ENCODE measurements at regions not wholly inside any gene's neighbourhood (a gene's known extent, or its start where the extent isn't known, plus 50 kb on each side); places are given as distances from the start of the nearest gene placed in this dataset.
A peak's percentile ranks its signal among the peaks of the same experiment; 100 is the strongest.
"Not testable (repeated sequence)": the region's sequence is repeated elsewhere in the genome, so short reads cannot be mapped to it uniquely, and the experiment has no call there.

DNA sequence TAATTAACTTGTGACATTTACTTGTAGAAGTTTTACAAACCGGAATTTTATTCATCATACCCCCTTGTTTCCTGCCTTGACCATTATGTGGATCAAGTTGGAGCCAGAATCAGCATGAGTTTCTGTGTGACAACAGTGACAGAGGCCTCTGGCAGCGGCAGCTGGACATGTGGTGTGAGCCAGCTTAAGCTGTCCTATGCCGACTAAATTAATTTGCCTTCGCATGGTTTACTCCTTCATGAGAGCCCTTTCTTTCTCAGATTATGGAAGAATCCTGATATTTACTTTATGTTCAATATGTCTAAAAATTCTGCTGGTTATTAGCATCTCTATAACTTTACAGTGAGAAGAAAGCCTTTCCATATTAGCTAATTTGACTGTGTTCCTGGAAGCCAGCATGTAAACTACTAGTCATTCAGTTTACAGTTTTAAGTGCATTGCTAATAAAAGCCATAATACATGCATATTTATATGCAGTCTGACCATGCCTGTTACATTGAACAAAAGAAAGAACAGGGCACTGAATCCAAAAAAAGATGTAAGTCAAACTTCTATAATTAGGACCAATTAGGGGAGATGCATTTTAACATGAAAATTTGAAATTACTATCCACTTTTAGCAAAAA is 495.8 kb upstream of the ACVR2A start:
- DNase-seq, result no peak

DNA sequence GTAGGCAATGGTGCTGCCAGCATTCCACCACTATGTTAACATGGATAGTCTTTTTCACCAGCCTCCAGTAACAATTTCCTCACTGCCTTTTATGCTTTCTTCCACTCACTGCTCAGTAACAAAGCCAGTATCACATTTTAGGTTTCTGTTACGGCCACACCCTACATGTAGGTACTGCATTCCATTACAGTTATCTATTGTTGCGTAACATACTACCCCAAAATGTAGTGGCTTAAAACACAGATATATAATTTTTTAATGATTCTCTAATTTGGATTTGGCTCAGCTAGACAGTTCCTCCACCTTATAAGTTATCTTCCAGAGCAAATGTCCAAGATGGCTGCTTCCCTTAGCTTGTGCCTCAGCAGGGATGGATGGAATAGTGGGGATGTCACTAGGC is 498.7 kb upstream of the ACVR2A start:
- DNase-seq, result no peak

DNA sequence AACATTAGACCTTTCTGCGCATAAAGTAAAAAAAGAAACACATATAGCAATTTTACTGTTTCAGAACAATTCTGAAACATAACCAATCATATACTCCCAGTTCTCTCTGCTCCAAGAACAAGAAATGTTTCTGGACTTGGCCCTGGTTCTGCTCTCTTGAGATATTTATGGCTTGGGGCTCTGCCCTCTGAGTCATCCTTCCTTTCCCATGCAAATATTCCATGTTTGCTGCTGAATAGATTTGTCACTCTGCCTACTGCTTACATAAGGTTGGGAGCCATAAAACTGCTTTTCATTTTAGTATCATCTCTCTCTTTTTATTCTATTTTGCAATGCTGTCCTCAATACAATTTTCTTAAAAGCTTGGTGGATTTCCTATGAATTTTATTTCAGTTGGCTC is 499.6 kb upstream of the ACVR2A start:
- peak; percentile 51 for DNase-seq

DNA sequence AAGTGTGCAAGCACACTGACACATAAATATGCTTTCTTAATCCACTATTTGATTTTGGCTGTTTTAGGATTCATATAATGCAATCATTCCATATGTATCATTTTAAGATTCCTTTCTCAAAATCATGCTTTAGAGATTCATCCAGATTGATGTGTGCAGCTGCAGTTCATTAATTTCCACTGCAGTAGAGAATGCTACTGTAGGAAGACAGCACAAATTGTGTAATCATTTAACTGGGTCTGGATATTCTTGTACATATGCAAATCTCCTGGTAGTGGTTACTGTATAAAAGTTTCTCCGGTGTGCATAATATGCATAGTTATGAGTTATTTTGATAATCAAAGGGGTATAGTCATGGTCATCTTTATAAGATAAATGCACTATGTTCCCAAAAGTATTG is 502.5 kb upstream of the ACVR2A start:
- DNase-seq, result no peak

DNA sequence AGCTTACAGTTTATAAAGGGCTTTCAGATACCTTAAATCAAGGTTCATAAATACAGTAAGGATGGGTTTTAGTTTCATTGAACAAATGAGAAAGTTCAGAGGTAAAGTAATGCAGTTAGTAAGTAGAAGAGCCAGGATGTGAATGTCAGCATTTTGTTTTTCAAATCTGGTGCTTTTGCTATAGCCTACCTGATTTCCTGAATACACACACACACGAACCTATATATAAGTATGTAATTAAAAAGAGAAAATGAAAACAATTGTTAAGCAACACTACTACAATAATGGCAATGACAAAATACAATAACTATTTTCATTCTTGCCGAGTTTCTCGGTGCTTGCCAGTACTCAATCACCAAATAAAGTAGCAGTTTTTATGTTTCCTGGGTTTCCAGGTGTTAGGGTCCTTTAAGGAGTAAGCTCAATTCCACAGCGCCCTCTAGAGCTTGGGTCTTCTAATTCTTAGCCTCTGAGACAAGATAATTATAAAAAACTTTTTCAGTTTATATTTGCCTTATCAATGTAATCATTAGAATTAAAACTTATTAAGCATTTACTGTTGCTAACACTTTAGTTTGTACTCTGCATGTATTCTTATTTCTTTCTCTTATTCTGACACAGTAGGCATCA is 512.9 kb upstream of the ACVR2A start:
- DNase-seq, result peak; percentile 22

DNA sequence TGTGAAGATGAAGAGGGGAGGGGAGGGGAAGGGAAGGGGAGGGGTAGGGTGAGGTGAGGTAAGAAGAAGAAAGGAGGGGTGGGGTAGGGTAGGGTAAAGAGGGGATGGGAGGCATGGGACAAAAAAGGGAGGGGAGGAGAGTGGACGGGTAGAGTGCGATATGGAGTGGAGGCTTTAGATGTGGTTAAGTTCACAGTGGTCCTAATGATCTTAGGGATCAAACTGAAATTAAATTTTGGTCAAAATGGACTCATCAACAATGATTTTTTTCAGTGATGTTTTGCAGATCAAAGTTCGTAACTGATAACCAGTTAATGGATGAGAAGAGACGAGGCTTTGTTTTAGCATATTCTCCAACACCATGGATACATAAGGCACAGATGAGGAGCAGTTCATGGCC is 513.9 kb upstream of the ACVR2A start:
- DNase-seq, result no peak

DNA sequence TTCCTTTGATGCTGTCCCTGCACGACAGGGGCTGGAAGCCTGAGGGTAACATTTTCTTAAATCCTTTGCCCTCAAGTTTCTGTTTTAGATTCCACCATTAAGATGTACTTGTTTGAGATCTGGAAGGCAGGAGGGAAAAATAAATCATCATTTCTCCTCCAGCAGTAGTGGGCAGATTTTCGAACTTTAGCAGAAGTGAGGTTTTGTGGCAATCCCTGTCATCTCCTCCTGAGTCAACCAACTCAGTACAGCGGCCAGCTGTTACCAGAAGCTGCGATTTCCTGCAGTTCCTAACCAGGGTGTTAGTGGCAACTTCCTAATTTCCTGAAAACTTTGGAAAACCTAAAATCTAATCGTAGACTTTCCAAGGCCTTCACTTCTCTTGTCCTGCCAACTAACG is 517.2 kb upstream of the ACVR2A start:
- DNase-seq, result no peak

DNA sequence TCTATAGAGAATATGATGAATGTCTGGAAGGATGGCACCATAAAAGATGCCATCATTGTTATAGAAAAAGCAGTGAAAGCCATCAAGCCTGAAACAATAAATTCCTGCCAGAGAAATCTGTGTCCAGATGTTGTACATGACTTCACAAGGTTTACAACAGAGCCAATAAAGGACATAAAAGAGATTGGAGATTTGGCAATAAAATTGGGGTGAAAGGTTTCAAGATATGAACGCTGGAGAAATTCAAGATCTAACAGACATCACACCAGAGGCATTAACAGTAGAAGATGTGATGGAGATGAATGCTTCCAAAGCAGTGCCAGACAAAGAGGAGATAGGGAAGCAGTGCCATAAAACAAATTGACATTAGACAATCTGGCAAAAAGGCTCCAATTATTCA is 518.8 kb upstream of the ACVR2A start:
- no peak for DNase-seq

DNA sequence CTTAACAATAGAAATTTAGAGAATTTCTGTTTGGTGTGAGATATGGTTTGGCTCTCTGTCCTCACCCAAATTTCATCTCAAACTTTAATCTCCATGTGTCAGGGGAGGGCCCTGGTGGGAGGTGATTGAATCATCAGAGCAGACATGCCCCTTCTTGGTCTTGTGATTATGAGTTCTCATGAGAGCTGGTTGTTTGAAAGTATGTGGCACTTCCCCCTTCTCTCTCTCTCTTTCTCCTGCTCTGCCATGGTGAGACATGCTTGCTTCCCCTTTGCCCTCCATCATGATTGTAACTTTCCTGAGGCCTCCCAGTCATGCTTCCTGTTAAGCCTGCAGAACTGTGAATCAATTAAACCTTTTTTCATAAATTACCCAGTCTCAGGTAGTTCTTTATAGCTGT is 524.7 kb upstream of the ACVR2A start:
- no peak for DNase-seq

DNA sequence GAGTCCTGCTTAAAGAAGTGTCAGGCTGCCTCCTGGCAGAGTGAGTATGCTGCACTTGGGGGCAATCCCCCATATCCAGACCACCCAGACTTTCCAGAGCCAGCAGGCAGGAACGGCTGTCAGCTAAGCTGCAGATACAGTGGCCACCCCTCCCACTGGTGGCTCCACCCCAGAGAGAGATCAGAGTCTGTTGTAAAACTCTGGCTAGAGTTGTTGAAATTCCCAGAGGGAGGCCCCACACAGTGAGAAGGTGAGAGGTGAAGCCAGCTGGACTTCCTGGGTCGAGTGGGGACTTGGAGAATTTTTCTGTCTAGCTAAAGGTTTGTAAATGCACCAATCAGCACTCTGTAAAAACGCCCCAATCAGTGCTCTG is 533.8 kb upstream of the ACVR2A start:
- DNase-seq, result no peak

DNA sequence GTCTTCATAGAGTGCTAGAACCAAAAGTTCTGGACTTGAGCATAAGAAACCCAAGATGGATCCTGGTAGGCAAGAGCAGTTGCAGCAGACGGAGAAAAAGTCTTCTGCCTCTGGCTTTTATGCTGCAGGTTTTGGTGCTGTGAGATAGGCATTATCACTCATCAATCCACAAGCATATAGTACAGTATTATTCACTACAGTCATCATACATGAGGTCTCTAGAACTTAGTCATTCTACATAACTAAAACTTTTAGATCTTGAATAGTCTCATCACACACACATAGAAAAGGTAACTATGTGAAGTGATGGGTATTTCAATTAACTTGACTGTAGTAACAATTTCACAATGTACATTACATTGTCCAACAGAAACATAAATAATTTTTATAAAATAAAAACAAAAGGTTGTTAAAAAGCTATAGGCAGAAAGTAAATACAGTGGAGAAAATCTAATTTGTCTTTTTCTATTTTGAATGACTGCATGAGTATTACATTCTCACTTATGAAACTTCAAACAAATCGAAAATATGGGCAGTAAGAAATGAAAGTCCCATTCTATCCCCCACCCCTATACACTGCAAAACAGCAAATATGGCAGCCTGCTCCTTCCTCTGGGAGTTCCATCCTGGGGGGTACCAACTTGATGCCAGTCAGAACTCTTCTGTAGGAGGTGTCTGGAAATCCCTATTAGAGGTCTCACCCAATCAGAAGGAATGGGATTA is 534.3 kb upstream of the ACVR2A start:
- DNase-seq, result no peak

DNA sequence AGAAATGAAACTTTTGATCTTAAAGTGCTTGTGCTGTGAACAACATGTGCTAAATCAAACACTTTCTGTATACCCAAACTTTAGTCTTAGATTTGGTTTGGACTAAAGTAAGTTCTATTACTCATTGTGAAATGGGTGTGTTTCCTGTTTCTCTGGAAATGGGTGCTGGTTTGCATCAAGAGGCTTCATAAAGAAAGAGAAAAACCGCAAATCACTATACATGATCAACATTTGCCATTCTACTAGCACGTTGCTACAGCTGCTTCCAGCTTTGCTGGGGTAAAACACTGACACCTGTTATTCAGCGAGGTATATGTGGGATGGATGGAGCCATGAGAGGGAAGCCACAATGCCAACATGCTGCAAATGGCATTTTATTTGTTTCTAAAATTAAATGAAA is 547.0 kb upstream of the ACVR2A start:
- DNase-seq, result no peak

DNA sequence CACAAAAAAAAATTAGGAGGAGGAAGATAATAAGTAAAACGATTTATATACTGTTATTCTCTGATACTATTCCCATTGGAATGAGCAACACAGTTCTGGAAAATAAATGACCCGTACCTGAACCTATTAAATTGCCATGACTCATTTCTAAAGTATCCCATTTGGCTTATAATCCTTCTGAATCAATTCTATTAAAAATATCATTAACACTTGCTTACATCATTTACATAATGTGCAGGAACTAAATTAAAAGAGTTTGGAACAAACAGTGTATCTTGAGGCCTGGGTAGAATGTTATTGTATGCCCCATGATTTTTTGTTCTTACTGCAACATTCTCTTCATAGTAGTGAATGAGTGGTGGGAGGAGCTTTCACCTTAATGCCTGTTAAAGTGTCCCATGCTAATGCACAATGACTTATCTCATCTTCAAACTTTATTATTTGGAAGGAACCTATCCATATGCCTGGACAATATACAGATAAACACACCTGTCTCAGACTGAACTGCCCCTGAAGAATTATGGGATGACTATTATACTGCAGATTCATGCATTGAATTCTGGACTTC is 549.9 kb upstream of the ACVR2A start:
- peak; percentile 17 for DNase-seq

DNA sequence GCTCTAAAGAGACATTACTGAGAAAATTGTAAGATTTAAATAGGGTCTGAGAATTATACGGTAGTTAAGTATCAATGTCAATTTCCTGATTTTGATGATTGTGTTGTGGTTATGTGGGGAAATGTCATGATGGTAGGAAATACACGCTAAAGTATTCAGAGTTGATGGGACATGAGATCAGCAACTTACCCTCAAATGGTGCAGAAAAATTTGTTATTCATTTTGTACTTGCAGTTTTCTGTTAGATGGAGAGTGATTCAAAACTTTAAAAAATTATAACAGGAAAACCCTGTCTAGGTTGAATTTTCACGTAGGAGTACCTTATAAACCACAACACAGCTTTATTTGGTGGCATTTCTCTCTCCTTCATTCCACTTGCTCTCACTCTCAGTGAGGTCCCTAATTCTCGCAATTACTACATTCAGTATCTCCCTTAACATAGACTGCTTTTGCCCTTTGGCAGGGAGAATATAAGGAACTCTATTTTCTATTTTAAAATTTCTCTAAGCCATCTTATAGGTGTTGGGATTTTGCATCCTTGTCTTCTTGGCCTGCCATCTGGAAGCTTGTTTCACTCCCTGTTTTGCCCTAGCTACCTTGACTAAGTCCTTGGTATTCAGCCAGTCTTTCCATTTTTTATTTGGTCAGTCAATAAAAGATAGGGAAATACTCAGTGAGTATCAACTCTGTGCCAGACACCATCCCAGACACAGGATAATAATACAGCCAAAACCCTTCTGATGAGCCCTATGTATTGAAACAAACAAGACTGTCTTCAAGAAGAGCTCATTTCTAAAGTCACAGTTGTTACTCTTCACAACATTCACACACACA is 550.6 kb upstream of the ACVR2A start:
- peak; percentile 32 for DNase-seq

DNA sequence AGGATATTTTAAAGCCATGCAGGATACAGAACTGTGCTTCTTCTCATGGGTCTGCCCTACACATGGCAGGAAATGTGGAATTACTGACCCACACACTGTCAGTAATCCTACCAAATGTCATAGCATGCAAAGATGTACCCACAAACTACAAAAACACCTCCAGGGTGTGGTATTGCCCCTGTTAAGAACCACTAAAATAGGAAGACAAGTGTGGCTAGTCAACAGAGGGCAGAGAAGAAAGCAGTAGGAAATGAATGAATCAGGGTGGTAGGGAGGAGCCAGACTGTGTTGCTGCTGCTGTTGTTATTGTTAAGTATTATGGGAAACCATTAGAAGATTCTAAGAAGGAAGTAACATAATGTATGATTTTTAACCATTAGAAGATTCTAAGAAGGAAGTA is 556.7 kb upstream of the ACVR2A start:
- DNase-seq, result no peak

DNA sequence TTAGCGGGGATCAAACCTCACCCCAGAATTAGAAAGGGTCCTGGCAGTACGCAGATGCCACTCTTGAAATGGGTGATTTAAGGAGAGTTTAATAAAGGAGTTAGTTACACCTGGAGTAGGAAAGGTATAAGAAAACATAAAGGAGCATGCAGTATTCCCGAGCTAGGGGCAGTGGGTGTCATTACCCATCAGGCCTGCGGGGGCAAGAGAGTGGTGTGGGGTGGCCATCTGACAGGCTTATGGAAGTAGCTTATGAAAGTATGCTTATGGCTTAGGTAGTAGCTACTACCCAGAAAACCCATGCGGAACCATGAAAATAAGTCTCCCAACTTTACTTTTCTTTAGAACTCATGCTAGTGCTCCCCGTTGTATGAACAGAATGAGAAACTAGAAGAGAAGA is 568.9 kb upstream of the ACVR2A start:
- DNase-seq, result no peak

DNA sequence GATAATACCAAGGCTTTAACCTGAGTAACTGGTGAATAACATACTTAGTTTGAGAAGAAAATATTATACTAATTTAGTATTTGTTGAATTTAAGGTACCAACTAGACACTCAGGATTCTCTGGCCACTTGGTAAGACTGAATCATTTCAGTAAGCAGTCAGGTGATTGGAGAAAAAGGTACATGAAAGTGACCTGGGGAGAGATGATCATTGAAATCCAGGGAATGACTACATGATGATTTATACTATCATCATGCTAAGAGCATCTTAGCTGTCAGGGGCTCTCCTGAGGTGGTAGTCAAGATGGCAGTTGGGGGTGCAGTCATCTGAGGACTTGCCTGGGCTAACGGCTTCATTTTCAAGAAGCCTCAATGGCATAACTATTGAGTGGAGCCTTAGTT is 571.2 kb upstream of the ACVR2A start:
- no peak for DNase-seq

DNA sequence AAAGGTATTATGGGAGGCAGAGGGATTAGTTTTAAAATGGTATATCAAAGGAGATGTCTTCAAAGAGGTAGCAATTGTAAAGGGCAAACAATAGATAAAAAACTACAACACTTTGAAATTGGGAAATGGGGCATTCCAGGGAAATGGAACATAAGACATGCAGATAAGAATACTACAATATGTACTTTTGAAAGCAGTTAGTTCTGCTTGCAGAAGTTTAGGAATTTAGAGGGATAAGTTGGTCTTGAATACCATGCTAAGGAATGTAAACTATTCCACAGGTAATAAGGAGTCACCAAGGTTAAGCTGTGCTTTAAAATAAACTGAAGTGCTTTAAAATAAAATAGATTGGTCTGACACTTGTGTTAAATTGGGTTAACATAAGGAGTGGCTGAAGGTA is 571.7 kb upstream of the ACVR2A start:
- DNase-seq, result peak; percentile 68

DNA sequence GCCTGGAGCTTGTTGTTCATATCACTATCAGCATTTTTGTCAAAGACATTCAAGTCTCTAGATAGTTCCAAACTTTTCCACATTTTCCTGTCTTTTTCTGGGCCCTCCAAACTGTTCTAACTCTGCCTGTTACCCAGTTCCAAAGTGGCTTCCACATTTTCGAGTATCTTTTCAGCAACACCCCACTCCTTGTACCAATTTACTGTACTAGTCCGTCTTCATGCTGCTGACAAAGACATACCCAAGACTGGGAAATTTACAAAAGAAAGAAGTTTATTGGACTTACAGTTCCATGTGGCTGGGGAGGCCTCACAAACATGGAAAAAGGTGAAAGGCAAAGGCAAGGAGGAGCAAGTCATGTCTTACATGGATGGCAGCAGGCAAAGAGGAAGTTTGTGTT is 575.2 kb upstream of the ACVR2A start:
- not testable (repeated sequence) for DNase-seq

DNA sequence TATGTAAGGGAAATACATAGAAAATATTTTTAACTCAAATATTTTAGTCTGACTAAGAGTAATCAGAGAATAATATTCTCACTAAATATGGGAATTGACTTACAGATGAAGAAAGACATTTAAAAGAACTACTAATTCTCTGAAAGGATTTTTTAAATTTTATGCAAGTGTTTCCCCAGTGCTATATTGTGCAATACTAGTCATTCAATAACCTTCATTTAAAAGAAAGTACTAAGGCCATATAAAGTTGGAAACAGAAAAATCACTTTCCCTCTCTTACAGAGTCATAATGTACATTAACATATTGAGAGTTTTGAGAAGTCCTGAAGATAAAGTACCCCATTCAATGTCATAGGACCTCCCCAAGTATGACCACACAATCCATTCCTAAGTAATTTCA is 584.6 kb upstream of the ACVR2A start:
- no peak for DNase-seq

DNA sequence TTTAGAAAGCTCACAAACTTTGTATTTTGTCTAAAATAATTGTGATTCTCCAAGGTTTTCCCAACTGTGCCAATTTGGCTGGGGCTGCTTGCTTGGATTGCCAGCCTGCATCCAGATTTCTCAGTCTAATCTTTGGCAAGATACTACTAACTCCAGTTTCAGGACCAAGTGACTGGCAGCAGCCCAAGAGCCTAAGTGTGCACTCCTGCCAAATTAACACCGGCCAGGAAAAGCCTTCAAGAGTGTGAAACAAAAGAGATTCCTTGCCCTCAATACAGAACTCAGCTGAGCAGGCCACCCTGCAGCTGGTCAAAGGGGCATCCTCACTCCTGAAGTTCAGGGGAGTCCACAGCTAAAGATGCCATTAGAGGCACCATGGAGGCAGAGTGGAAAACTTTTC is 589.0 kb upstream of the ACVR2A start:
- DNase-seq, result no peak

DNA sequence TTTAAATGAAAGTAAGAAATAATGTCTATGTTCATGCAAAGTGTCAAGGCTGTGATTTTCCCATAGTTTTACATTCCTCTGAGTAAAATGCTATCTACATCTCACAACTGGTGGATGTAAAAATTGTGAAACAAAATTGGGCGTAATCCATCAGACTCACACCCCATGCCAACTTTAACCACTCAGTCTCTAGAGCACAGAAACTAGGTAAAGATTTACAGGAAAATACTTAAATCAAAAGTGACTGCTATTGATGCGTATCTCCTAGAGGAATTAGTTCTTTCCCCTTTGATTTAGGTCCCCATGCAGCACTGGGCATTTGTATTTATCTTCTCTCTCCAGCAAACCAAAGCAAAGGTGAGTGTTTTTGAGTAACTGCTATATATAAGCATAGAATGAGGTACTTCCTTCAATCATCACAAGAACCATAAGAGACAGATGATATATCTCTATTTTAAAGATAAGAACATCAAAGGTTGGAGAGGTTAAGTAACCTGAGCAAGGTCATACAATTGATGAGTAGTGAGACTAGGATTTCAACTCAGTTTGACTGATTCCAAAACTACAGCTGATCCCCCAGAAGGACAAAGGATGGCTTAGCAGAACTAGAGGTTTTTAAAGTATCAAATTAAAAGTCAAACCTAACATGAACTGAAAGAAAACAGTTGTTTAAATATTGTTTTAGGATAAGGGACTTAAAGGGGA is 594.0 kb upstream of the ACVR2A start:
- no peak for DNase-seq

DNA sequence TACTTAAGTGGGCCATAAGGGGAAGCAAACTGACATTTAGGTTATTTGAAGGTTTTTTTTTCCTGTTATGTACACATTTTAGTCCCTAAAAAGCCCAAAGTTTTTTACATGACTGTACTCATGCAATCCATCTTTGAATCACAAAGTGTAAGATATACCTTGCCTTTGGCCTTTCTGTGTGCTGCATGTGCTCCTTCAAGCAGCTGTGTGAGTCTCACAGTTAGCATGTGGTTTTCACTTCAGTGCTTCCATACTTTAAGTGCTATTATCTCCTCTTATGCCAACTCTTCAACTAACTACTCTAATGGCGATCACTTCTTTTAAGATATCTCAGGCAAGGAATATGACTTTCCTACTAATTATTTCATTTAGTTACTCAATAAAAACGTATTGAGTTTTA is 597.1 kb upstream of the ACVR2A start:
- DNase-seq, result no peak
